OCI-LY7 (cell line): ENCODE measurements at regions not wholly inside any gene's neighbourhood (a gene's known extent, or its start where the extent isn't known, plus 50 kb on each side); places are given as distances from the start of the nearest gene placed in this dataset.

Source experiments
- BruUV-seq: library from RNA; stranded (reverse); fragments of 400-500 nt; replicated peaks from 2 replicates; lab custom pipeline; 2021; lab: Mats Ljungman, UMichigan
- CTCF ChIA-PET: fragments of 300-600 bp; sonication (Branson Sonifier 250); formaldehyde crosslinking; loops from one replicate; lab custom pipeline; 2022; ENCODE audit warnings: antibody characterized with exemption; ENCODE audit not compliant: unreplicated experiment; lab: Charles Lee
- POLR2A ChIA-PET: fragments of 300-600 bp; sonication (Branson Sonifier 250); formaldehyde crosslinking; loops from one replicate; lab custom pipeline; 2022; ENCODE audit warnings: antibody characterized with exemption; lab: Charles Lee
- DNase-seq: peaks from one replicate; pipeline ENCODE4 v3.0.0-alpha.2; 2015; ENCODE audit warnings: low spot score
- H2AFZ ChIP-seq: fragments of 200-600 bp; sonication (generic), shearing (Covaris generic); 2 replicates; pipeline ENCODE4 v1.6.1; 2014; ENCODE audit warnings: mild to moderate bottlenecking, antibody characterized with exemption, low read length, moderate library complexity
- H3K27ac ChIP-seq: fragments of 200-600 bp; sonication (generic); 2 replicates; pipeline ENCODE4 v1.5.1; 2014; ENCODE audit warnings: mixed run types, low read depth, mild to moderate bottlenecking, moderate library complexity, low read length, inconsistent platforms; ENCODE audit not compliant: poor library complexity, severe bottlenecking
- H3K36me3 ChIP-seq: fragments of 200-600 bp; sonication (generic); 2 replicates; pipeline ENCODE4 v1.6.1; 2014; ENCODE audit warnings: mild to moderate bottlenecking, antibody characterized with exemption, low read length, moderate library complexity, mixed read lengths; ENCODE audit not compliant: insufficient read depth
- H3K4me1 ChIP-seq: fragments of 200-600 bp; sonication (generic); 2 replicates; pipeline ENCODE4 v1.5.1; 2014; ENCODE audit warnings: mild to moderate bottlenecking, low read length; ENCODE audit not compliant: insufficient read depth, poor library complexity, severe bottlenecking
- H3K4me2 ChIP-seq: fragments of 200-600 bp; sonication (generic); 2 replicates; pipeline ENCODE4 v1.6.1; 2014; ENCODE audit warnings: mild to moderate bottlenecking, low read length
- H3K4me3 ChIP-seq: fragments of 200-600 bp; sonication (generic); 2 replicates; pipeline ENCODE4 v1.5.1; 2014; ENCODE audit warnings: mild to moderate bottlenecking, low read depth, low read length; ENCODE audit not compliant: poor library complexity, severe bottlenecking
- H3K79me2 ChIP-seq: fragments of 200-600 bp; sonication (generic); 2 replicates; pipeline ENCODE4 v1.6.1; 2016; ENCODE audit warnings: low read depth, mild to moderate bottlenecking, low read length, moderate library complexity, mixed read lengths; ENCODE audit not compliant: insufficient read depth
- H3K9me2 ChIP-seq: fragments of 200-600 bp; sonication (generic); 2 replicates; pipeline ENCODE4 v1.6.1; 2016; ENCODE audit warnings: mild to moderate bottlenecking, low read length, mixed read lengths; ENCODE audit not compliant: insufficient read depth
- H3K9me3 ChIP-seq: fragments of 200-600 bp; sonication (generic); 2 replicates; pipeline ENCODE4 v1.6.1; 2014; ENCODE audit warnings: mild to moderate bottlenecking, mixed run types, low read length, mixed read lengths
- H4K20me1 ChIP-seq: fragments of 200-600 bp; sonication (generic); 2 replicates; pipeline ENCODE4 v1.6.1; 2014; ENCODE audit warnings: mild to moderate bottlenecking, antibody characterized with exemption, low read length, moderate library complexity, mixed read lengths; ENCODE audit not compliant: insufficient read depth
- CTCF ChIP-seq: fragments of 200-600 bp; sonication (generic); conservative IDR thresholded peaks from 2 replicates; pipeline ENCODE4 v1.5.1; 2014; ENCODE audit warnings: mild to moderate bottlenecking, antibody characterized with exemption, low read length, moderate library complexity, mixed read lengths
- EZH2phosphoT487 ChIP-seq: fragments of 200-600 bp; sonication (generic); IDR thresholded peaks from 2 replicates; pipeline ENCODE4 v1.6.1; 2018; ENCODE audit warnings: low read depth, borderline replicate concordance, mild to moderate bottlenecking, mixed run types, antibody characterized with exemption, low read length, moderate library complexity, mixed read lengths
- intact Hi-C: fragments of 100-400 bp; cut with micrococcal nuclease; formaldehyde crosslinking; loops from one replicate; pipeline ENCODE4 v1.10.0; 2022; ENCODE audit not compliant: unreplicated experiment

- Histone ChIP-seq H3K4me1 (no peaks in the 10 kb centered on the region), H4K20me1 (no peaks in the 10 kb centered on the region), H2AFZ (no peak overlapping the region), H3K36me3 (no peaks in the 10 kb centered on the region), H3K79me2 (no peaks in the 10 kb centered on the region), H3K4me3 (no peak overlapping the region), H3K9me2 (no peaks in the 10 kb centered on the region), H3K27ac (no peak overlapping the region), H3K9me3 (no peaks in the 10 kb centered on the region), H3K4me2 (no peak overlapping the region)
- BruUV-seq = no TSS peak
- ChIA-PET CTCF (no interaction called here), POLR2A (interaction anchor here (0.7 kb wide), 1 partner anchor 12 kb away, joined by 4 read pairs; no protein-coding TSS in a partner anchor)
- no peak for DNase-seq
- intact Hi-C loops = no loop called here
- TF ChIP-seq CTCF (no peak), EZH2phosphoT487 (no peak)
These were observed 305.4 kb upstream of the CHD6 start for GRCh38 chr20:41923624-41924023.

- H3K27ac ChIP-seq = no peak overlapping the region
- ChIA-PET POLR2A (interaction anchor here (1.0 kb wide), 1 partner anchor 15 kb away, joined by 4 read pairs; no protein-coding TSS in a partner anchor), CTCF (no interaction called here)
- no peak overlapping the region for H3K4me3 ChIP-seq
- no peaks in the 10 kb centered on the region for H3K9me2 ChIP-seq
- H2AFZ ChIP-seq = no peak overlapping the region
- no peaks in the 10 kb centered on the region for H3K36me3 ChIP-seq
- no peaks in the 10 kb centered on the region for H3K4me1 ChIP-seq
- no peaks in the 10 kb centered on the region for H4K20me1 ChIP-seq
- DNase-seq = no peak
- no peaks in the 10 kb centered on the region for H3K9me3 ChIP-seq
- H3K79me2 ChIP-seq = no peaks in the 10 kb centered on the region
- no TSS peak for BruUV-seq
- TF ChIP-seq EZH2phosphoT487 (no peak), CTCF (no peak)
- H3K4me2 ChIP-seq = no peak overlapping the region
- intact Hi-C loops = no loop called here
These were observed 295.0 kb upstream of the CHD6 start for GRCh38 chr20:41913146-41913545.

- H3K27ac ChIP-seq = no peak overlapping the region
- no peaks in the 10 kb centered on the region for H3K79me2 ChIP-seq
- H3K9me3 ChIP-seq = no peaks in the 10 kb centered on the region
- H3K4me1 ChIP-seq = no peaks in the 10 kb centered on the region
- H3K9me2 ChIP-seq = no peaks in the 10 kb centered on the region
- TF ChIP-seq EZH2phosphoT487 (no peak), CTCF (no peak)
- H2AFZ ChIP-seq = no peak overlapping the region
- POLR2A ChIA-PET = interaction anchor here (0.5 kb wide), 1 partner anchor 9 kb away, joined by 3 read pairs; no protein-coding TSS in a partner anchor
- CTCF ChIA-PET = no interaction called here
- H3K4me3 ChIP-seq = no peak overlapping the region
- H3K36me3 ChIP-seq = no peaks in the 10 kb centered on the region
- intact Hi-C loops = no loop called here
- no peak overlapping the region for H3K4me2 ChIP-seq
- H4K20me1 ChIP-seq = no peaks in the 10 kb centered on the region
- no TSS peak for BruUV-seq
- DNase-seq = no peak
These were observed 292.4 kb upstream of the CHD6 start for GRCh38 chr20:41910558-41910957.
